BE2C (cell line): ENCODE measurements at regions not wholly inside any gene's neighbourhood (a gene's known extent, or its start where the extent isn't known, plus 50 kb on each side); places are given as distances from the start of the nearest gene placed in this dataset.

Experiments
- DNase-seq: peaks from one replicate; pipeline ENCODE4 v3.0.0-alpha.2; 2020
- H3K27me3 ChIP-seq: fragments of 250-450 bp; sonication (Bioruptor Pico); 2 replicates; pipeline ENCODE4 v1.5.1; 2020; ENCODE audit warnings: mild to moderate bottlenecking
- H3K36me3 ChIP-seq: fragments of 250-450 bp; sonication (Bioruptor Pico); 2 replicates; pipeline ENCODE4 v1.5.1; 2020; ENCODE audit warnings: mild to moderate bottlenecking
- H3K4me1 ChIP-seq: fragments of 250-450 bp; sonication (Bioruptor Pico); 2 replicates; pipeline ENCODE4 v1.5.1; 2020
- H3K4me3 ChIP-seq: 2 replicates; pipeline ENCODE4 v1.5.1; 2011; ENCODE audit warnings: low read depth, low read length
- H3K9me3 ChIP-seq: fragments of 250-450 bp; sonication (Bioruptor Pico); 2 replicates; pipeline ENCODE4 v1.5.1; 2020
- TF ChIP-seq, protein P1 (sequence below): IDR thresholded peaks from 2 replicates; pipeline ENCODE4 v1.5.1; 2012; ENCODE audit warnings: mild to moderate bottlenecking, low read depth, low read length

DNA sequence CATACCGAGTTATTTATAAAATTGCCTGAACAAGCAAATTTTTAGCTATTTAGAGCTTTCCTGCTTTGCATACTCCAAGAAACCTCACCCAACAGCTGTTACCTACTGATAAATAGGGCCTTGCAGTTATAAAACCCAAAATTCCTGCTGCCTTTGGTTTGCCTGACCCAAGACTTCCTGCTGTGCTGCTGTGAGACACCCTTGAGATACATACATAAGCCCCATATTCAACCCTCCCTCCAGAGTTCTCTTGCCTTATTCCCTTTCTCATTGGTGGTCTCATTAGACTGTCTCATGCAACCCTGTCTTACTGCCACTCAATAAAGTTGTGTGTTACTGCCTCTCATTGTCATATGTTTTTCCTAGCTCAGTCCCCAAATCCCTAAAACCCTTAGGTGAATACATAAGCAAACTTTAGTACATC lies 677.6 kb downstream of the UQCRFS1 start:
- H3K4me3 ChIP-seq: no peak overlapping the region
- no peaks in the 10 kb centered on the region for H3K4me1 ChIP-seq
- no peaks in the 10 kb centered on the region for H3K27me3 ChIP-seq
- no peak for DNase-seq
- no peaks in the 10 kb centered on the region for H3K36me3 ChIP-seq
- TF ChIP-seq, protein P1, sequence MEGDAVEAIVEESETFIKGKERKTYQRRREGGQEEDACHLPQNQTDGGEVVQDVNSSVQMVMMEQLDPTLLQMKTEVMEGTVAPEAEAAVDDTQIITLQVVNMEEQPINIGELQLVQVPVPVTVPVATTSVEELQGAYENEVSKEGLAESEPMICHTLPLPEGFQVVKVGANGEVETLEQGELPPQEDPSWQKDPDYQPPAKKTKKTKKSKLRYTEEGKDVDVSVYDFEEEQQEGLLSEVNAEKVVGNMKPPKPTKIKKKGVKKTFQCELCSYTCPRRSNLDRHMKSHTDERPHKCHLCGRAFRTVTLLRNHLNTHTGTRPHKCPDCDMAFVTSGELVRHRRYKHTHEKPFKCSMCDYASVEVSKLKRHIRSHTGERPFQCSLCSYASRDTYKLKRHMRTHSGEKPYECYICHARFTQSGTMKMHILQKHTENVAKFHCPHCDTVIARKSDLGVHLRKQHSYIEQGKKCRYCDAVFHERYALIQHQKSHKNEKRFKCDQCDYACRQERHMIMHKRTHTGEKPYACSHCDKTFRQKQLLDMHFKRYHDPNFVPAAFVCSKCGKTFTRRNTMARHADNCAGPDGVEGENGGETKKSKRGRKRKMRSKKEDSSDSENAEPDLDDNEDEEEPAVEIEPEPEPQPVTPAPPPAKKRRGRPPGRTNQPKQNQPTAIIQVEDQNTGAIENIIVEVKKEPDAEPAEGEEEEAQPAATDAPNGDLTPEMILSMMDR: no peak
- H3K9me3 ChIP-seq: no peaks in the 10 kb centered on the region

DNA sequence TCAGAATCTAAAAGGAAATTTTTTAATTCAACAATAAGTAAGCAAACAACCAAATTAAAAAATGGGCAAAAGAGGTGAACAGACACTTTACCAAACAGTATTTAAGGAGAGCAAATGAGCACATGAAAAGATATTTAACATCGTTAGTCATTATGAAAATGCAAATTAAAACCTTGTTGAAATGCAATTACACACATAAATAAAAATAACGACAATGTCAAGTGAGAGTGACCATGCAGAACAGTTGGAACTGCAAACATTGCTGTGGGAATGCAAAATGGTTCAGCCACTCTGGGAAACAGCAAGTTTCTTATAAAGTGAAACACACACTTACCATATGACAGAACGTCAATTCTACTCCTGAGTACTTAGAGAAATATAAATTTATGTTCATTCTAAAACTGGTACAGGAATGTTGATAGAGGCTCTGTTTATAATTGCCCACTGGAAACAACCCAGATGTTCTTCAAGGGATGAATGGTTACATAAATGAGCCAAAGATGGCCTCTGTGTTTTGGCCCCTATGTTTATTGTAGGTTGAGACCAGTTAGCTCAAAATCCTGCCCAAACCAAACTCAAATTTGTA lies 678.1 kb downstream of the UQCRFS1 start:
- DNase-seq: no peak
- H3K36me3 ChIP-seq: no peaks in the 10 kb centered on the region
- no peak overlapping the region for H3K4me3 ChIP-seq
- TF ChIP-seq, protein P1: no peak
- H3K4me1 ChIP-seq: no peaks in the 10 kb centered on the region
- no peaks in the 10 kb centered on the region for H3K27me3 ChIP-seq
- no peaks in the 10 kb centered on the region for H3K9me3 ChIP-seq

DNA sequence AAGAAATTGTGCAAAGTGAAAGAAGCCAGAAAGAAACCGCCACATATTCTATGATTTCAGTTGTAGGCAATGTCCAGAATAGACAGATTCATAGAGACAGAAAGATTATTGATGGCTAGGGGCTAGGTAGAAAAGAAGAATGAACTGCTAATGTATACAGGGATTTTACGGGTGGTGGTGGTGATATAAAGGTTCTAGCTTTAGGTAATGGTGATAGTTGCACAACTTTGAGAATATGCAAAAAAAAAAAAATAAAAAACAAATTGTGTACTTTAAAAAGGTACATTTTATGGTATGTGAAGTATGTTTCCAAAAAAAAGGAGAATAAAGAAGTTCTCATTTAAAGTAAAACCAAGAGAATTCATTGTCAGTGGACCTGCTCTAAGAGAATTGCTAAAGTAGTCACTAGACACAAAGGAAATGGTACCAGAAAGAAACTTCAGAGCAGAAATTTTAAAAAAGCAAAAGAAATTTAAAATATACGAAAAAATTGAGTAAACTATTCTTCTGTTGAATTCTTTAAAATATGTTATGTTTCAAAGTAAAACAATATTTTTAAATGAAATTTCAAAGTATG lies 680.1 kb downstream of the UQCRFS1 start:
- no peak for DNase-seq
- Histone ChIP-seq H3K9me3 (no peaks in the 10 kb centered on the region), H3K4me3 (no peak overlapping the region), H3K4me1 (no peaks in the 10 kb centered on the region), H3K27me3 (no peaks in the 10 kb centered on the region), H3K36me3 (no peaks in the 10 kb centered on the region)
- TF ChIP-seq, protein P1: no peak

DNA sequence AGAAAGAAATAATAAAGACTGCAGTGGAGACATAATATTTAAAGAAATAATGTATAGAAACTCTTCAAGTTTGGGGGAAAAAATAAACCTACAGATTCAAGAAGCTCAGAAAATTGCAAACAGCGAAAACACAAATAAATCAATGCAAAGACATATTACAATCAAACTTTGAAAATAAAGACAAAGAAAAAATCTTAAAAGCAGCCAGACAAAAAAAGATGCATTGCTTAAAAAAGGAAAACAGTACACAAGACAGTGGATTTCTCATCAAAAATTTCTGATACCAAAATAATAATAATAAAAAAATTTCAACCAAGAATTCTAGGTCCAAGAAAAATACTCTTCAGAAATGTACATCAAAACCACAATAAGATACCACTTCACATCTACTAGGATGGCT lies 681.0 kb downstream of the UQCRFS1 start:
- TF ChIP-seq, protein P1: no peak
- no peak for DNase-seq
- H3K9me3 ChIP-seq: no peaks in the 10 kb centered on the region
- no peaks in the 10 kb centered on the region for H3K36me3 ChIP-seq
- no peaks in the 10 kb centered on the region for H3K27me3 ChIP-seq
- no peaks in the 10 kb centered on the region for H3K4me1 ChIP-seq
- no peak overlapping the region for H3K4me3 ChIP-seq

DNA sequence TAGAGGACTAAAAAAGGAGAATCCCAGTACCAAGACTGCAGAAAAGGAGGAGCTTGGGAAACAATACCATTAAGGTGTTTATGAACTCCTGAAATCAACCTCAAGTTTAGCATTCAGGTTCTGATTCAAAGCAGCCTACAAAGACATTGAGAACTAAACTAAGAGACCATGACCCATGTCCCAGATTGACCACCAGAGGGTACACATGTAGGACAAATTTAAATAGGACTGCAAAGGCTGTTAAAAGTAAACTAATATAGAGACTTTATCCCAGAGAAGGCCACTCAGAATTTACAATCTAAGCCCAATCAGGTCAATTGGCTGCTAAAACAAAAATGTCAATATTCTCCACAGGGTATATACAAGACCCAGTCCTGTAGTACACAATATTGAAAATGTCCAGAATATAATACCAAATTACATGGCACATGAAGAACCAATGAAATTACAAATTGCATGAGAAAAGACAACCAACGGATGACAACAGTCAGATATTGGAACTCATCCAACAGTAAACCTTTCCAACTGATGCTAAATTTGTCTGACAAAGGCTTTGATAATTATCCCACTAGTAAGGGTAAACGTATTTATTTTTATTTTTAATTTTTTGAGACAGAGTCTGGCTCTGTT lies 682.4 kb downstream of the UQCRFS1 start:
- Histone ChIP-seq H3K4me3 (no peak overlapping the region), H3K4me1 (no peaks in the 10 kb centered on the region), H3K27me3 (no peaks in the 10 kb centered on the region), H3K36me3 (no peaks in the 10 kb centered on the region), H3K9me3 (no peaks in the 10 kb centered on the region)
- no peak for DNase-seq
- TF ChIP-seq, protein P1: no peak

DNA sequence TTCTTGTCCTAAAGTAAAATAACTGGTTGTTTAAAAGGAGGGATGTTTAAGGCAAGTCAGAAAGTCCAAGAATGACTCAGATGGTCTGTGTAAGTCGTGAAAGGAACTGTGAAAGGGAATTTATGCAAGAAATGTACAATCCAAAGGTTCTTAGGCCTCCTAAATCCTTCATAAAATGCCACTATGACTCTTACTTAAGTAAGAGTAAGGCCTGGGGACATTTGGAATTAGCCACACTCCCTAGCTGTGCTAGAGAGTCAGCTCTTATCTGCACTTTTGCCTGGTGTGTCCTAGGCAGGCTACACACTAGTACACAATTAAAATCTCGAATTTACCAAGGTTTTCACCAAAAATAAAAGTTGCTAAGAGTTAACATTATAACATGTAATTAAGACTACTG lies 686.9 kb downstream of the UQCRFS1 start:
- H3K4me3 ChIP-seq: no peak overlapping the region
- DNase-seq: no peak
- no peaks in the 10 kb centered on the region for H3K27me3 ChIP-seq
- no peaks in the 10 kb centered on the region for H3K4me1 ChIP-seq
- H3K36me3 ChIP-seq: no peaks in the 10 kb centered on the region
- TF ChIP-seq, protein P1: no peak
- no peaks in the 10 kb centered on the region; the same call in 1 of the 2 replicates for H3K9me3 ChIP-seq
